B cell (primary cell): ENCODE measurements at regions not wholly inside any gene's neighbourhood (a gene's known extent, or its start where the extent isn't known, plus 50 kb on each side); places are given as distances from the start of the nearest gene placed in this dataset.

Experiments
- ATAC-seq: fragments of 200-7000 bp; cut with Tn5 transposase; one replicate; pipeline ENCODE4 v1.10.0; 2021; ENCODE audit warnings: low read depth, mild to moderate bottlenecking, moderate number of reproducible peaks, moderate library complexity
- CTCF ChIA-PET: fragments of 350-600 bp; sonication (Branson Sonifier 250); formaldehyde crosslinking; loops from one replicate; lab custom pipeline; 2021; ENCODE audit warnings: antibody characterized with exemption, inconsistent platforms; lab: Charles Lee
- POLR2A ChIA-PET: fragments of 350-600 bp; sonication (Branson Sonifier 250); formaldehyde crosslinking; loops from one replicate; lab custom pipeline; 2021; ENCODE audit warnings: antibody characterized with exemption; lab: Charles Lee
- DNase-seq: peaks from one replicate; pipeline ENCODE4 v3.0.0; 2013
- H2AFZ ChIP-seq: 2 replicates; pipeline ENCODE4 v1.6.1; 2012; ENCODE audit warnings: mild to moderate bottlenecking, low read depth, low read length; ENCODE audit not compliant: insufficient read depth, poor library complexity, severe bottlenecking
- H3K27ac ChIP-seq, 2 donors: 1 replicate in 1 of 2; 2 replicates in 1 of 2; pipeline ENCODE4 v1.5.1; 2012 to 2013; ENCODE audit warnings: low read length in 2 of 2, mild to moderate bottlenecking in 2 of 2, moderate library complexity in 1 of 2
- H3K27me3 ChIP-seq, 4 experiments: fragments of 200-600 bp in 1 of 4; sonication (generic) in 1 of 4; replicated peaks in 1 of 4; 1 replicate in 2 of 4; 2 replicates in 2 of 4; pipeline versions ENCODE4 v1.6.1 to v1.7.0; 2013 to 2016; ENCODE audit warnings: low read length in 3 of 4, mild to moderate bottlenecking in 2 of 4, mixed read lengths in 1 of 4, moderate library complexity in 1 of 4; ENCODE audit not compliant: insufficient read depth in 4 of 4, control insufficient read depth in 3 of 4; ENCODE audit errors: control extremely low read depth in 1 of 4
- H3K36me3 ChIP-seq, 2 experiments: replicated peaks in 1 of 2; 1 replicate in 1 of 2; 2 replicates in 1 of 2; pipeline versions ENCODE4 v1.6.1 to v1.7.1; 2013; ENCODE audit warnings: low read length in 1 of 2; ENCODE audit not compliant: insufficient read depth in 2 of 2, control insufficient read depth in 1 of 2; ENCODE audit errors: control extremely low read depth in 1 of 2, extremely low read depth in 1 of 2
- H3K4me1 ChIP-seq, 2 donors: fragments of 200-600 bp in 1 of 2; sonication (generic) in 1 of 2; 1 replicate in 1 of 2; 2 replicates in 1 of 2; pipeline versions ENCODE4 v1.5.1 to v1.6.1; 2013 to 2017; ENCODE audit warnings: low read length in 2 of 2; ENCODE audit not compliant: control insufficient read depth in 2 of 2, insufficient read depth in 2 of 2
- H3K4me2 ChIP-seq: replicated peaks from 2 replicates; pipeline ENCODE3; 2012; ENCODE audit warnings: mild to moderate bottlenecking, low read depth, low read length; ENCODE audit not compliant: poor library complexity, severe bottlenecking
- H3K4me3 ChIP-seq, 5 experiments: fragments of 200-600 bp in 1 of 5; sonication (generic) in 1 of 5; 1 replicate in 3 of 5; 2 replicates in 2 of 5; pipeline versions ENCODE4 v1.5.1 to v1.7.0; 2011 to 2016; ENCODE audit warnings: low read length in 4 of 5, mild to moderate bottlenecking in 4 of 5, low read depth in 2 of 5, control low read depth in 1 of 5, moderate library complexity in 1 of 5; ENCODE audit not compliant: insufficient read depth in 1 of 5; ENCODE audit errors: control extremely low read depth in 1 of 5, extremely low read depth in 1 of 5
- H3K79me2 ChIP-seq: fragments of 200-600 bp; sonication (generic); one replicate; pipeline ENCODE4 v1.6.0; 2016; ENCODE audit warnings: low read length; ENCODE audit not compliant: control insufficient read depth, insufficient read depth
- H3K9ac ChIP-seq: fragments of 200-600 bp; sonication (generic); 2 replicates; pipeline ENCODE4 v1.6.1; 2017; ENCODE audit warnings: mild to moderate bottlenecking, low read length, moderate library complexity
- H3K9me3 ChIP-seq, 3 donors: one replicate each; pipeline versions ENCODE4 v1.6.1 to v1.7.1; 2013; ENCODE audit warnings: low read length in 2 of 3; ENCODE audit not compliant: control insufficient read depth in 2 of 3, insufficient read depth in 1 of 3; ENCODE audit errors: control extremely low read depth in 1 of 3
- H4K20me1 ChIP-seq: 2 replicates; pipeline ENCODE4 v1.6.0; 2012; ENCODE audit warnings: mild to moderate bottlenecking, low read length; ENCODE audit not compliant: insufficient read depth, control insufficient read depth, poor library complexity, severe bottlenecking
- H3K27ac Mint-ChIP-seq: one replicate; pipeline ENCODE4 v1.8.0; 2021; ENCODE audit warnings: mixed read lengths
- H3K27me3 Mint-ChIP-seq: one replicate; pipeline ENCODE4 v1.8.0; 2021; ENCODE audit warnings: mixed read lengths
- H3K4me1 Mint-ChIP-seq: one replicate; pipeline ENCODE4 v1.8.0; 2021; ENCODE audit warnings: mixed read lengths
- H3K4me3 Mint-ChIP-seq: one replicate; pipeline ENCODE4 v1.8.0; 2021; ENCODE audit warnings: mixed read lengths
- H3K9me3 Mint-ChIP-seq: one replicate; pipeline ENCODE4 v1.8.0; 2022; ENCODE audit warnings: mixed read lengths; ENCODE audit not compliant: insufficient read depth
- CTCF ChIP-seq: fragments of 200-600 bp; IDR thresholded peaks from one replicate; pipeline ENCODE4 v1.8.0; 2022; ENCODE audit warnings: antibody characterized with exemption, mild to moderate bottlenecking
- EZH2 ChIP-seq: IDR thresholded peaks from 2 replicates; pipeline ENCODE4 v1.6.1; 2012; ENCODE audit warnings: borderline replicate concordance, low read depth, mild to moderate bottlenecking, moderate library complexity, low read length; ENCODE audit not compliant: insufficient read depth, poor library complexity, severe bottlenecking
- WGBS: methylation state at CpG from one replicate; pipeline ENCODE4 v1.1.5; 2013; ENCODE audit warnings: missing lambda C conversion rate; ENCODE audit not compliant: insufficient coverage; 5-methylcytosine and 5-hydroxymethylcytosine counted together
- intact Hi-C: fragments of 100-400 bp; cut with micrococcal nuclease; formaldehyde crosslinking; loops from one replicate; pipeline ENCODE4 v1.10.0; 2022

GRCh38 chr1:29583727-29584126 is 347.4 kb downstream of the PTPRU start:
- Mint-ChIP-seq H3K4me3 (no peak overlapping the region), H3K27me3 (peaks cover 3% of the 10 kb centered on the region), H3K27ac (no peak overlapping the region), H3K9me3 (peaks cover 4% of the 10 kb centered on the region), H3K4me1 (no peaks in the 10 kb centered on the region)
- no peak overlapping the region for H3K4me2 ChIP-seq
- no peak overlapping the region for H3K4me3 ChIP-seq
- ATAC-seq (no peak), DNase-seq (no peak)
- H3K4me1 ChIP-seq, result no peaks in the 10 kb centered on the region
- no peaks in the 10 kb centered on the region for H4K20me1 ChIP-seq
- CTCF ChIA-PET, result no interaction called here
- POLR2A ChIA-PET, result no interaction called here
- 84% methylated on average over 4 of the region's 5 CpGs for WGBS
- no peak overlapping the region for H3K27ac ChIP-seq
- peaks cover 0 to 4% (median 0%) of the 10 kb centered on the region in 4 experiments for H3K27me3 ChIP-seq
- no peaks in the 10 kb centered on the region for H3K36me3 ChIP-seq
- peaks cover 0 to 6% (median 0%) of the 10 kb centered on the region in 3 donors for H3K9me3 ChIP-seq
- no peak overlapping the region for H3K9ac ChIP-seq
- TF ChIP-seq EZH2 (no peak), CTCF (no peak)
- H3K79me2 ChIP-seq, result no peaks in the 10 kb centered on the region
- no peak overlapping the region for H2AFZ ChIP-seq
- intact Hi-C loops, result no loop called here

GRCh38 chr1:29581256-29581655 is 344.9 kb downstream of the PTPRU start:
- 100% methylated on average over 1 of the region's 4 CpGs for WGBS
- Histone ChIP-seq H4K20me1 (no peaks in the 10 kb centered on the region), H3K4me2 (no peak overlapping the region), H3K79me2 (no peaks in the 10 kb centered on the region), H3K36me3 (no peaks in the 10 kb centered on the region), H3K9ac (no peak overlapping the region), H3K4me1 (no peaks in the 10 kb centered on the region), H2AFZ (no peak overlapping the region), H3K4me3 (no peak overlapping the region), H3K27me3 (peaks cover 0 to 4% (median 0%) of the 10 kb centered on the region in 4 experiments), H3K27ac (no peak overlapping the region), H3K9me3 (peaks cover 0 to 5% (median 0%) of the 10 kb centered on the region in 3 donors)
- peaks cover 4% of the 10 kb centered on the region for H3K27me3 Mint-ChIP-seq
- no peaks in the 10 kb centered on the region for H3K9me3 Mint-ChIP-seq
- no peak overlapping the region for H3K27ac Mint-ChIP-seq
- no peak for ATAC-seq
- CTCF ChIA-PET, result no interaction called here
- intact Hi-C loops, result no loop called here
- no peaks in the 10 kb centered on the region for H3K4me1 Mint-ChIP-seq
- no peak for TF ChIP-seq EZH2
- TF ChIP-seq CTCF, result no peak
- DNase-seq, result no peak
- POLR2A ChIA-PET, result no interaction called here
- H3K4me3 Mint-ChIP-seq, result no peak overlapping the region
